Kidney capillary endothelial cell (primary cell): ENCODE measurements at regions not wholly inside any gene's neighbourhood (a gene's known extent, or its start where the extent isn't known, plus 50 kb on each side); places are given as distances from the start of the nearest gene placed in this dataset.
"Not testable (repeated sequence)": the region's sequence is repeated elsewhere in the genome, so short reads cannot be mapped to it uniquely, and the experiment has no call there.

Experiments used
- DNase-seq: peaks from one replicate; pipeline ENCODE4 v3.0.0-alpha.2; 2018; ENCODE audit warnings: low spot score

- no peak for DNase-seq
Measured at GRCh38 chr2:14428056-14428455, 204.5 kb upstream of the LRATD1 start.

- DNase-seq = no peak
Measured at GRCh38 chr2:14433946-14434495, 198.5 kb upstream of the LRATD1 start.

- DNase-seq = no peak
Measured at GRCh38 chr2:14445670-14446069, 186.8 kb upstream of the LRATD1 start.

GRCh38 chr2:14448340-14448739, 184.2 kb upstream of the LRATD1 start:
- DNase-seq = no peak

DNA sequence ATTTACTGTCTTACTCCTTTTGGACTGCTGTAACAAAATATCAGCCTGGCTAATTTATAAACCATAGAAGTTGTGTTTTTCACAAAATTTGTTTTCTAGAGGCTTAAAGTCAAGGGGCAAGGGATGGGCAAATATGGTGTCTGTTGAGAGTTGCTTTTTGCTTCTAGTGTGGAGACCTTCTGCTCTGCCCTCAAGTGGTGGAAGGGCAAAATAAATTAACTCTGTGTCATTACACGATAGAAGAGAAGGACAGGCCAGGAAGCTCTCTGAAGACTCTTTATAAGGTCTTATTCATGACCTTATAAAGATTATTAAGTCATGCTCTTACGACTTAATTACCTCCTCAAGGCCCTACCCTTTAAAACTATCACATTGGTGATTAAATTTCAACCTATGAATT, 181.2 kb upstream of the LRATD1 start:
- no peak for DNase-seq

GRCh38 chr2:14454202-14454601, 178.3 kb upstream of the LRATD1 start:
- no peak for DNase-seq

- no peak for DNase-seq
Measured at GRCh38 chr2:14459786-14460325, 172.7 kb upstream of the LRATD1 start.

DNA sequence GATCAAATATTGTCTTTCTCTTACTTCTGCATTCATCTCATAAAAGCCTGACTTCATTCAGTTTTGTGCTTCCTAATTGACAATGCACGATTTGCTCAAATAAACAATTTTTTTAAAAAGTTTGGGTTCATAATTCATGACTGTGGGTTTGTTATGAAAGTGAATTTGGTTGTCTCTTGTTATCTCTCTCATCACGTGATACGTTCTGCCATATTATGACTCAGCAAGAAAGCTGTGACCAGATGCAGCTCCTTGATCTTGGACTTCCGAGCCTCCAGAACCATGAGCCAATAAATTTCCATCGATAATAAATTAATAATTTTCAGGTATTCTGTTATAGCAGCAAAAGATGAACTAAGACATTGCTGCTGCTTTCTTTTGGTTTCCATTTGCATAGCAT, 156.5 kb upstream of the LRATD1 start:
- DNase-seq = no peak

DNA sequence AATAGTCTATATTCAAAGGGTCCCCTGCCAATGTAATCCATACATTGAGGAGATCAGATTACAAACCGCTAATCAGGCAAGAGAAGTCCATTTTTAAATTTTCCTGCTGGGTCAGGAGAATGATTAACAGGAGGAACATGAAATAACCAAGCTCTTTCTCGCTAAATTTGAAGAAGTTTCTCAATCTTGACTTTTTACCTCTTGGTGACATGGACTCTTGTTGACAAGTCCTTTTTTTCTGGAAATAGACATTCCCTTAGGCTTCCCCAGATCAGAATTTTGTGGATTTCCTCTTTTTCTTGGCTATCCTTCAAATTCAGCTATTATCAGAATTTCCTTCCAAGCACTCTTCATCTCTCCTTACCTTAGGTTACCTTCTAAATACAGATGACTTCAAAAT, 153.0 kb upstream of the LRATD1 start:
- DNase-seq = no peak

DNA sequence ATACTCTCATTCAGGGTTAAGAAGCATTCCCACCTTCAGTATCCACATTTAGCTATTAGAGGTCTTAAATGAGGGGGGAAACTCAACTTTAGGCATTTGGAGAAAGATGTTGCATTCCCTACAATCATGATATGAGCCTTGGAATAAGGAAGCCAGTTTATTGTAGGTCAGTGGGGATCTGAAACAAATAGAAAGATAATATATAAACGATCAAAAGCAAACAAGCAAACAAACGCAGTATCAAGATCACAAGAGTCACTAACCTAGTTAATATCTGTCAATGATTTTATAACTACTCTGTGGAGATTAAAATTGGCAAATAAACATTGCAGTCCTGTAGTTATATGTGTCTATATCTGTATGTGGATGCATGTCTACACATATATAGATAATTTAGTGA, 152.4 kb upstream of the LRATD1 start:
- DNase-seq = no peak

GRCh38 chr2:14480906-14481305, 151.6 kb upstream of the LRATD1 start:
- no peak for DNase-seq

- DNase-seq = peak; percentile 96
Measured at GRCh38 chr2:14492920-14493503, 139.5 kb upstream of the LRATD1 start.

DNA sequence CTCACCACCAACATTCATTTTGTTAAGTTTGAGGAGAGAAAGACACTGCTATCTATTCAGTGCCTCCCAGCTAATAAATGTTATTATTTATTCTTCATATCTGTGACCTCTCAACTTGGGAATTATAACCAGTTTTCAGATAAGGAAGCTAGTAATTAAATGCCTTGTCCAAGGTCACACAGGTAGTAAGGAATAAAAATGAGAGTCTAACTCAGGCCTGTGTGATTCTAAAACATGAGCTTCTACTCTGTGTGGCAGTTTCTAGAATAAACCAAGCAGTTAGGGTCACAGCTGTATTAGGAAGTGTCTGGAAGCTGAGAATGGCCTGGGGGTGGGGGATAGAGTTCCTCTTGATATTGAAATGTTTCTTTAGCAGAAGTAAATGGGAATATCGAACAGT, 137.8 kb upstream of the LRATD1 start:
- DNase-seq = no peak

GRCh38 chr2:14501061-14501460, 131.5 kb upstream of the LRATD1 start:
- no peak for DNase-seq

- not testable (repeated sequence) for DNase-seq
Measured at GRCh38 chr2:14506955-14507354, 125.6 kb upstream of the LRATD1 start.

DNA sequence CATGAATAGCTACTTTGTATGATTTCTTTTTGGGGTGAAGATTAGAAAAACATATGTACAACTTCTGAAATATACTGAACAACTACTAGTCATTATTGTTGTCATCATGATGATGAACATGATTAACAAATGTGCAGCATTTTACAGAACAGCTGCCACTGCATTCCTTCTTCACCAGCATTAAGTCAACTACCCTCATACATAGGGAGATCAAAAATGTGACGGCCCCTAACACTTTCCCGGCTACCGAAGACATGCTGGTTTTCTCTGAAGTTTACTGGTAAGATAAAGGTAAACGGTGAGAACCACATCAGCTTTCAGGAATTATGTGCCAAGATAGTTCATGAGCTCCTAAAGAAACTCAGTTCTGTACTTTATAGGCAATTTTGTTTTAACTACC, 121.0 kb upstream of the LRATD1 start:
- no peak for DNase-seq

GRCh38 chr2:14513903-14514302, 118.6 kb upstream of the LRATD1 start:
- DNase-seq = no peak

DNA sequence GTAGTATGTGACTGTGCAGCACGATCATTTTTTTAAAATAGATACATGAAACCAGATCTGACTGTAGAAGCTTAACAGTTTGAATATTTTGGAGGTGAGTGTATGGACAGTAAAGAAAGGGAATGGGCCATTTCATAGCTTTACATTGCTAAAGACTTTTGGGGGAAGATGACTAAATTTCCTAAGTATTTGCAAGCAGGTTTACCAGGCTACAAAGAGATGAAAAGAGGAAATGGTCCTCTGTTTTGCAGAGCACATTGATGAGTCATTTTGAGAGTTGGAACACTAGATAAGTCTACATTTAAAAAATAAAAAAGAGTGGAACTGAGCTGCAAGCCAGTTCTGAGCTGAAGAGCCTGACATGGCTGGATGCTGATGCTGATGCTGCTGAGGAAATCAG, 115.7 kb upstream of the LRATD1 start:
- DNase-seq = peak; percentile 95

DNA sequence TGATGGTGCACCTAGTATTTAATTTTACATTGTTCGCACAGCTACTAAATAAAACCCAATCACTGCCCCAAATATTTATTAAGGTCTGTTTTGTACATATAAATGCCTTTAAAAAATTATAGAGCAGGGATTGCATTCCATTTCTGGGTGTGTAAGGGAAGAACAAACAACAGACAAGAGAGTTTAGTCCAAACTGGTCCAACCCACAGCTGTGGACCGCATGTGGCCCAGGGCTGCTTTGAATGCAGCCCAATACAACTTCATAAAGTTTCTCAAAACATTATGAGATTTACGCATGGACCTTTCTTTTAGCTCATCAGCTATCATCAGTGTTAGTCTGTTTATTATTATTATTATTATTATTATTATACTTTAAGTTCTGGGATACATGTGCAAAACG, 114.8 kb upstream of the LRATD1 start:
- DNase-seq = no peak

DNA sequence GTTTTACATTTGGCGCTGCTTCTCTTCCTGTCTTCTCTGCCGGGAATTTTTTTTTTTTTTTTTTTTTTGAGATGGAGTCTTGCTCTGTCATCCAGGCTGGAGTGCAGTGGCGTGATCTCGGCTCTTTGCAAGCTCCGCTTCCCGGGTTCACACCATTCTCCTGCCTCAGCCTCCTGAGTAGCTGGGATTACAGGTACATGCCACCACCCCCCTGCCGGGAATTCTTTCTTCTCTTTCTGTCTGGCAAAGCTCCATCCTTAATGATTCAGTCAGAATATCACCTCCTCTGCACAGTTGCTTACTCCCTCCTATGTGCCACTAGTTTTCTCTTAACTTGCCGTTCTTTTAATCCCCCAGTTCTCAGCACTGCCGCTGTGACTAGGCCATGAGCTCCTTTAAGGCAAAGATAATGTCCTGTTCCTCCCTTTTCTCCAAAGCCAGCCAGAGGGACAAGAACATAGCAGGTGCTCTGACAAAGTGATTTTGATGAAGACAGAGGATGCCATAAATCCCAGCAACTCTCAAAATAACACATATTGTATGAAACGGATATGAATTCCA, 112.1 kb upstream of the LRATD1 start:
- no peak for DNase-seq

DNA sequence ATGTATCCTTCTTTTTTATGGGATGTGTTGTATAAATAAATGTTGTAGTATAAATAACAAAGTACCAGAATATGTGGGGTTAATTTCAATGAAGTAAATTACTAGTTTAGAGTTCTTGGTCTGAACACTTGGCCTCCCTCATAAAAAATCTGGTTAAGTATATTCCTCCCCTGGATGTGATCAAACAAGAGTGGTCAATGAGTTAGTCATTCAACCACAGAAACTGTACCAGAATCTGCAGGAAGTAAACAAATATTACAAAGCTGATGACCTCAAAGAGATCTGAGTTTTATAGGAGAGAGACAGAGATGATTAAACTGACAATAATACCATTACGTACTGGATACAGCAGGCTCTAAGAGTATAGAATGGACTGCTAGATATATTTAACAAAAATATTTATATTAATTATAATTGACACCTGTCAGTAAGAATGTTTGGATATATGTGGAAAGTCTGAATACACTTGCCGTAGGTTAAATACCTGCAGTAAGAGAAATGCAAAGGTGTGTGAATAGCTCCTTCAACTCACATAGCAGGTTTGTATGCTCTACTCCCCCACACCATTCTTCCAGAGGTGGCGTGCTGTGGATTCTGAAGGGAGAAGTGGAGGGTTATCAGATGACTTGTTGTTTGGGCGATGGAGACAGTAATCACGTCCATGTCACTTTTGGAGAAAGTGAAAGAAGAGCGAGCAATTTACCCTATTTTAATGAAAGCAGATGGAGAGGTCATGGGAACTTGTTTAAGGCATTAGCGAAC, 108.3 kb upstream of the LRATD1 start:
- DNase-seq = peak; percentile 50

GRCh38 chr2:14524803-14525080, 107.8 kb upstream of the LRATD1 start:
- DNase-seq = no peak

DNA sequence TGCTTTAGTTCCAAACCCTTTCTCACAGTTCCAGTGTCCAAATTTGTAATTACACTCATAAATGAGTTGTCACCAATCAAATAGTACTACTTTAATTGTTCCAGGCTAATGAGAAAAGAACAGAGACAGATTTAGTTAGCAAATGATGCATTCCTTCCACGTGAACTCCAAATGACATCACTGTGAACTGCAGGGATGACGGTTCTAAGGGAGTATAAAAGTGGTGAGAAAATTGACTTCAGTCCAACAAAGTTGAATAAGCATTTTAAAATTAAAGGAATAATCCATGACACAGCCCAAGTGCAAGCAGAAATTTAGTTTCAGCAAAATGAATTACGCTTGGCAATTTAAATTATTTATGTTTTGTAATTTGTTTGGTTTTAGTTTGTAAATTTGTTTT, 102.0 kb upstream of the LRATD1 start:
- DNase-seq = no peak
